GM20000 (cell line): ENCODE measurements at regions not wholly inside any gene's neighbourhood (a gene's known extent, or its start where the extent isn't known, plus 50 kb on each side); places are given as distances from the start of the nearest gene placed in this dataset.

Experiments used
- DNase-seq: peaks from one replicate; pipeline ENCODE4 v3.0.0; 2012; ENCODE audit warnings: low spot score
- CTCF ChIP-seq: IDR thresholded peaks from 2 replicates; pipeline ENCODE4 v1.5.1; 2012; ENCODE audit warnings: mild to moderate bottlenecking, control low read depth; ENCODE audit errors: extremely low read depth, missing control alignments

GRCh38 chr2:212683346-212684097, 144.9 kb upstream of the ERBB4 start:
- no peak for DNase-seq
- TF ChIP-seq CTCF = no peak

- no peak for TF ChIP-seq CTCF
- DNase-seq = no peak
These were observed 144.3 kb upstream of the ERBB4 start for GRCh38 chr2:212682937-212683336.

- no peak for TF ChIP-seq CTCF
- DNase-seq = no peak
These were observed 138.9 kb upstream of the ERBB4 start for GRCh38 chr2:212677466-212677865.

GRCh38 chr2:212672186-212672585, 133.6 kb upstream of the ERBB4 start:
- DNase-seq = no peak
- TF ChIP-seq CTCF = no peak

- peak; percentile 9 for DNase-seq
- no peak for TF ChIP-seq CTCF
These were observed 131.2 kb upstream of the ERBB4 start for GRCh38 chr2:212669761-212670160.

- TF ChIP-seq CTCF = no peak
- DNase-seq = no peak
These were observed 129.2 kb upstream of the ERBB4 start for GRCh38 chr2:212667751-212668316.

GRCh38 chr2:212665948-212666347, 127.3 kb upstream of the ERBB4 start:
- no peak for TF ChIP-seq CTCF
- DNase-seq = no peak
